ENCODE measurements at regions not wholly inside any gene's neighbourhood (a gene's known extent, or its start where the extent isn't known, plus 50 kb on each side); places are given as distances from the start of the nearest gene placed in this dataset.

DNA sequence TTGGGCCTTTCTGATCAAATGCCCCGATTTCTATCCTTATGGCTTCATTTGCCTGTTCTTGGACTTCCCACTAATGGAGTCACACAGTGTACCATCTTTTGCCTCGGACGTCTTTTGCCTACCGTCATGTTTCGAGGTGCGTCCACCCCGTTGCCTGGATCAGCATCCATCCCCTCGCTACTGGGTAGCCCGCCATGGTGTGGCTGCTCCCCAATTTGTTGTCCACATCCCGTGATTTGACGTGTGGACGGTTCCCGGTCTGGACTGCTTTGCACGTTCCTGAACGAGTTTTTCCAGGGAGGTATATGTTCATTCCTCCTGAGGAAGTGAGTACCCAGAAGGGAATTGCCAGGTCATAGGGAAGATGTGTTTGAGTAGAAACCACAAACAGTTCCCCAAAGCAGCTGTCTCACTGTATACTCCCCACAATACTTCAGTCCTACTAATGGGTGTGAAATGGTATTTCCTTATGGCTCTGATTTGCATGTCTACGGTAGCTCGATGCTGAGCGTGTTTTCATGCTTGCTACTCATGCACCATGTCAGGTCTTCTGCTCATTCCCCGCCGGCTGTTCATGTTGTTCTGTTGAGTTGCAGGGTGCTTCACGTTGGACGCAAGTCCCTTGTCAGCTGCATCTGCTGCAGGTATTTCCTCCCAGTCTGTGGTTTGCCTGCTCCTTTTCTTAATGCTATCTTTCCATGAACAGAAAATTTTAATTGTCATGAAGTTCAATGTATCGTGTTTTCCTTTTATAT lies 86.8 kb upstream of the AFDN start:
- Histone ChIP-seq H3K4me1 (ENCODE audit: low read depth) (no peaks in the 10 kb centered on the region), H3K9me3 (no peaks in the 10 kb centered on the region), H3K36me3 (ENCODE audit: low read depth) (no peaks in the 10 kb centered on the region), H3K4me3 (no peak overlapping the region)
- DNase-seq = no peak
- TF ChIP-seq, protein P1, sequence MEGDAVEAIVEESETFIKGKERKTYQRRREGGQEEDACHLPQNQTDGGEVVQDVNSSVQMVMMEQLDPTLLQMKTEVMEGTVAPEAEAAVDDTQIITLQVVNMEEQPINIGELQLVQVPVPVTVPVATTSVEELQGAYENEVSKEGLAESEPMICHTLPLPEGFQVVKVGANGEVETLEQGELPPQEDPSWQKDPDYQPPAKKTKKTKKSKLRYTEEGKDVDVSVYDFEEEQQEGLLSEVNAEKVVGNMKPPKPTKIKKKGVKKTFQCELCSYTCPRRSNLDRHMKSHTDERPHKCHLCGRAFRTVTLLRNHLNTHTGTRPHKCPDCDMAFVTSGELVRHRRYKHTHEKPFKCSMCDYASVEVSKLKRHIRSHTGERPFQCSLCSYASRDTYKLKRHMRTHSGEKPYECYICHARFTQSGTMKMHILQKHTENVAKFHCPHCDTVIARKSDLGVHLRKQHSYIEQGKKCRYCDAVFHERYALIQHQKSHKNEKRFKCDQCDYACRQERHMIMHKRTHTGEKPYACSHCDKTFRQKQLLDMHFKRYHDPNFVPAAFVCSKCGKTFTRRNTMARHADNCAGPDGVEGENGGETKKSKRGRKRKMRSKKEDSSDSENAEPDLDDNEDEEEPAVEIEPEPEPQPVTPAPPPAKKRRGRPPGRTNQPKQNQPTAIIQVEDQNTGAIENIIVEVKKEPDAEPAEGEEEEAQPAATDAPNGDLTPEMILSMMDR (IDR thresholded peaks at IDR 0.05) = no peak
- ATAC-seq = no peak
- intact Hi-C loops (cut with DNase I, micrococcal nuclease) = no loop called here

DNA sequence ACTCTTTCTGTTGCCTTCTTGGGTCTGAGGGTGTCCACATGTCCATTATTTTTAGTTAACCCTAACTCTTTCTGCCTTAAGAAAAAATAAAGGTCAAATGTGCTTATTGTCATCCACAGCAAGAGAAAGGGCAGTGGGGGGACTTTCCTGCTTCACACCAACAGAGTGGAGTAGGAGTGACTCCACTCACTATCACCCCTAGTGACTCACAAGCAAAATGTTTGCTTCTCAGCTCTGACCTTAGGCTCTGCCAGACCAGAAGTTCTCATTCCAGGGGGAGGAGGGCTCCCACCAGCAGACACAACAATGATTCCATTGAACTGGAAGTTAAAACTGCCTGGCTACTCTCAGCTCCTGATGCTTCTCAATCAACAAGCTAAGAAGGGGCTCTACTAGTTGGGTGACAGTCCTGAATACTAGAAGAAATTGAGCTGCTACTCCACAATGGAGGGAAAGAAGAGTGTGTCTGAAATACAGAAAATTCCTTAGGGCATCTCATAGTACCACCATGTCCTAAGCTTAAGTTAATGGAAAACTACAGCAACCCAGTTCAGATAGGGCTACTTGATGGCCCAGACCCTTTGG lies 83.9 kb upstream of the AFDN start:
- Histone ChIP-seq H3K4me1 (ENCODE audit: low read depth) (no peaks in the 10 kb centered on the region), H3K4me3 (no peak overlapping the region), H3K36me3 (ENCODE audit: low read depth) (no peaks in the 10 kb centered on the region), H3K9me3 (no peaks in the 10 kb centered on the region)
- intact Hi-C loops (cut with DNase I, micrococcal nuclease) = no loop called here
- TF ChIP-seq, protein P1 (IDR thresholded peaks at IDR 0.05) = no peak
- ATAC-seq = no peak
- DNase-seq = no peak

DNA sequence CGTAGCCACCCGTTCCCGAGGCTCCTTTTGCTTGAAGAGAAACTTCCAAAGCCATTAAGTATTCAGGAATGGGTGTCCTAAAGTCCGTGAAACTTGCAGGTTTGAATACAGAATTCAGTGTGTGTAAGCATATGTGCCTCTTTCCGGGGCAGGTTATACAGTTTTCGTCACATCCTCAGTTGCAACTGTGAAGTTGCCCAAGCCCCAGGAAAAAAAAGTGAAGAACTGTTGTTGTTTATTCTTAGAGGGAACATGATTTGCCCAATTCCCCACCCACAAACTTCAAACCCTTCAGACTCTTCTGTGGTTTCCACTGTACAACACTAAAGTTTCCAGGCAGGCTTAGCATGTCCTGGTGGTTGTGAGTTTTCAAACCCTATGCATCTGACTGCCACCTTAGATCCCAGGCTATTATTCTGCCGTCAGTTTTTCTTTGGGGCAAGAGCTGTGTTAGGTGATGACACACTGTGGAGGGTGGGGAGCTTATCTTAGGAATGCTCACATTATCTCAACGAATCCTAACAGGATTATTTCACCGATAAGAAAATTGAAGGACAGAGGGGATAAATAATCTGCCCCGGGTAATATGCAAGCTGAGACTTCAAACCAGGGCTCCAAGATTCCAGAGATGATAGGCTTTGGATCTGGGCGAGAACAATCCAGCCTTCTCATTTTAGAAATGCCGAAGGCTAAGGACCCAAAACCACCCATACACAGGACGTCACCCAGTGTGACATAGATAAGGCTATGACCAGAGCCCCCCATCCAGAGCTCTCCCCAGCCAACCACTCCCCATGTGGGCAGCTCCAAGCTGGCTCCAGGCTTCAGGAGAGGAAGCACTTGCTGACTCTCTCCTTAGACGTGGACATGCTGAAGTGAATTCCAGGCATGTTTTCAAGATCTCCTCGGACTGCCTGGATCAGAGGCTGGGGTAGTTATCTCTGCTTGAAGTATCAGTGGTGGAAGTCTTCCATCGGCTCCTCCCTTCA lies 81.7 kb upstream of the AFDN start:
- ATAC-seq (no peak), DNase-seq (no peak)
- TF ChIP-seq, protein P1 (IDR thresholded peaks at IDR 0.05) = no peak
- H3K4me1 ChIP-seq (ENCODE audit: low read depth) = no peaks in the 10 kb centered on the region
- H3K9me3 ChIP-seq = no peaks in the 10 kb centered on the region
- intact Hi-C loops (cut with DNase I, micrococcal nuclease) = no loop called here
- no peak overlapping the region for H3K4me3 ChIP-seq
- H3K36me3 ChIP-seq (ENCODE audit: low read depth) = no peaks in the 10 kb centered on the region

DNA sequence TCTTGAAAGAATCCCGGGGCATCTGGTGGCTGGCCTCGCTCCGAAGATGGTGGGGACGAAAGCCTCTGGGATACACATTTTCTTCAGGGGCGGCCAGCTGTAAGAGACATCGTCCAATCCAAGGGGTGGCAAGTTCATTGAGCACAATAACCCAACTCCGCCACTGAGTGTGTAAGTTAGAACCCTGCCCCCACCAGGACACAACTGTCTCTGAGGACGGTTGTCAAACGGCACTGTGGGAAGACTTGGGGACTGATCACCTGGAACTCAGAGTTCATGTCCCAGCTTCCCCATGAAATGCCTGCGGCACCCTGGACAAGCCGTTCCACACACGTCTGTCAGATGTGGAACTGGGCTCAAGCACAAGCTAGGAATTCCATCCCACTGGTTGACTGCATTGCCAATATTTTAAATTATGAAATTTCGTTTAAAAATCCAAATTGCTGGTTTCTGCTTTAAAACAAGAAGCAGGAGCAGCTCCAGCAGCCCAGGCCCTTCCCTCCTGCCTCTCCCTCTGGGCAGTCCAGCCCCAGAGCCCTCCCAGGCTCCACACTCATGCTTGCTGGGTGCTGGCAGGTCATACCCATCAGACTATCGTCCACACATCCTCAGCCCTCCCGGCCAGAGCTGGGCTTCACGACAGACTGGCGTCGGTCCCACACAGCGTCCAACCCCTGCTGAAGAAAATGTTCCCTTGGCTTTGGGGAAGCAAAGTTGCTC lies 80.9 kb upstream of the AFDN start:
- Histone ChIP-seq H3K9me3 (no peaks in the 10 kb centered on the region), H3K36me3 (ENCODE audit: low read depth) (no peaks in the 10 kb centered on the region), H3K4me3 (no peak overlapping the region), H3K4me1 (ENCODE audit: low read depth) (no peaks in the 10 kb centered on the region)
- DNase-seq (no peak), ATAC-seq (no peak)
- TF ChIP-seq, protein P1 (IDR thresholded peaks at IDR 0.05) = no peak
- intact Hi-C loops (cut with DNase I, micrococcal nuclease) = no loop called here

DNA sequence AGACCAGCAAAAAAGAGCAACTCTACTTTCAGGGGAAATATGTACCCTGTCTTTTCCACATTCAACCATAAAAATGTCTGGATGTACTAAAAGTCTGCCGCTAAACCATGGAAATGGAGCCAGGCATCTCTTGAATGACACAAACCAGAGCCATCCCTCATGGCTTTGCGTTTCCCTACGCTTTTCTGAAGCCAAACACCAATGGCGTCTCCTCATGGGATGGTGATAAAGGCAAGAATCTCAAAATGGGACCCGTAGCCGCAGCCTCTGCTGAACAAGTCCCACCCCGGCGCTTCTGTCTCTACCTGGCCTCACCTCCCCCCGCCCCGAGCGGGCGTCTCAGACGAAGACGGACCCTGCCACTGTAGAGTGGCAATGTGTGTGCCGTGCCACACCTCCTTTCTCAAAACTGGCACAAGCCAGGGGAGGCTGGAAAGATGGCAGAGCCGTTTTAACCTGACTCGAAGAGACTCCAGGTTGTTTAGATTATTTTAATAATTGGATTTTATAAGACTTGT lies 80.3 kb upstream of the AFDN start:
- peaks cover 4% of the 10 kb centered on the region for H3K4me1 ChIP-seq (ENCODE audit: low read depth)
- no peak for ATAC-seq
- no peaks in the 10 kb centered on the region for H3K36me3 ChIP-seq (ENCODE audit: low read depth)
- H3K4me3 ChIP-seq = no peak overlapping the region
- DNase-seq = no peak
- no peaks in the 10 kb centered on the region for H3K9me3 ChIP-seq
- intact Hi-C loops (cut with DNase I, micrococcal nuclease) = no loop called here
- TF ChIP-seq, protein P1 (IDR thresholded peaks at IDR 0.05) = no peak
